Endothelial cell of umbilical vein (primary cell): ENCODE measurements at regions not wholly inside any gene's neighbourhood (a gene's known extent, or its start where the extent isn't known, plus 50 kb on each side); places are given as distances from the start of the nearest gene placed in this dataset.

ENCODE experiments used
- BruUV-seq: library from RNA; stranded (reverse); fragments of 400-500 nt; replicated peaks from 2 replicates; lab custom pipeline; 2021; lab: Mats Ljungman, UMichigan
- CTCF ChIA-PET: fragments of 300-600, 350-600 bp; sonication (Branson Sonifier 250); formaldehyde crosslinking; loops from one replicate; lab custom pipeline; 2021; ENCODE audit warnings: antibody characterized with exemption, inconsistent platforms; lab: Charles Lee
- POLR2A ChIA-PET: fragments of 300-600, 350-600 bp; sonication (Branson Sonifier 250); formaldehyde crosslinking; loops from one replicate; lab custom pipeline; 2021; ENCODE audit warnings: antibody characterized with exemption, inconsistent platforms; lab: Charles Lee
- DNase-seq: peaks from one replicate; pipeline ENCODE4 v3.0.0-alpha.2; 2011; ENCODE audit warnings: low read depth, low spot score
- FAIRE-seq: peaks from 2 replicates; lab custom pipeline; 2011; peaks lifted over from hg19 to GRCh38; lab: Jason Lieb, UNC
- H2AFZ ChIP-seq: 2 replicates; pipeline ENCODE4 v1.6.0; 2012; ENCODE audit warnings: low read depth, low read length, control low read depth, inconsistent platforms
- H3K27ac ChIP-seq: 2 replicates; pipeline ENCODE4 v1.5.1; 2011; ENCODE audit warnings: low read depth, mild to moderate bottlenecking, control low read depth, low read length, moderate library complexity; ENCODE audit not compliant: insufficient read depth
- H3K27me3 ChIP-seq, 2 experiments: 2 replicates each; pipeline versions ENCODE4 v1.6.0 to v1.6.1; 2011; ENCODE audit warnings: low read length in 2 of 2, mixed read lengths in 1 of 2; ENCODE audit not compliant: control insufficient read depth in 2 of 2, insufficient read depth in 2 of 2
- H3K36me3 ChIP-seq, 2 experiments: 2 replicates in 1 of 2; 3 replicates in 1 of 2; pipeline ENCODE4 v1.5.1; 2011; ENCODE audit warnings: low read length in 2 of 2, mild to moderate bottlenecking in 1 of 2, moderate library complexity in 1 of 2; ENCODE audit not compliant: control insufficient read depth in 2 of 2, insufficient read depth in 2 of 2; ENCODE audit errors: extremely low read depth in 1 of 2
- H3K4me1 ChIP-seq: 3 replicates; pipeline ENCODE4 v1.5.1; 2011; ENCODE audit warnings: mild to moderate bottlenecking, low read length; ENCODE audit not compliant: control insufficient read depth, insufficient read depth; ENCODE audit errors: extremely low read depth
- H3K4me2 ChIP-seq: 2 replicates; pipeline ENCODE4 v1.6.1; 2011; ENCODE audit warnings: low read length, control low read depth, mixed read lengths; ENCODE audit not compliant: insufficient read depth
- H3K4me3 ChIP-seq, 3 experiments: fragments of 200-600 bp in 1 of 3; sonication (generic), shearing (Covaris generic) in 1 of 3; replicated peaks in 1 of 3; 2 replicates each; pipeline ENCODE4 v1.5.1; 2011 to 2016; ENCODE audit warnings: control low read depth in 3 of 3, low read length in 3 of 3, mild to moderate bottlenecking in 2 of 3, inconsistent platforms in 1 of 3, low read depth in 1 of 3, moderate library complexity in 1 of 3; ENCODE audit not compliant: insufficient read depth in 1 of 3
- H3K79me2 ChIP-seq: 2 replicates; pipeline ENCODE4 v1.6.0; 2012; ENCODE audit warnings: low read length, inconsistent platforms; ENCODE audit not compliant: control insufficient read depth, insufficient read depth
- H3K9ac ChIP-seq: replicated peaks from 2 replicates; pipeline ENCODE3; 2011; ENCODE audit warnings: low read length, control low read depth; ENCODE audit not compliant: insufficient read depth; ENCODE audit errors: extremely low read depth
- H3K9me1 ChIP-seq: replicated peaks from 3 replicates; pipeline ENCODE4 v1.6.0; 2011; ENCODE audit warnings: mild to moderate bottlenecking, low read length; ENCODE audit not compliant: control insufficient read depth, insufficient read depth; ENCODE audit errors: extremely low read depth
- H3K9me3 ChIP-seq: replicated peaks from 2 replicates; pipeline ENCODE4 v1.5.1; 2012; ENCODE audit warnings: low read length, inconsistent platforms; ENCODE audit not compliant: control insufficient read depth, insufficient read depth
- H4K20me1 ChIP-seq: replicated peaks from 2 replicates; pipeline ENCODE3; 2011; ENCODE audit warnings: mild to moderate bottlenecking, low read length; ENCODE audit not compliant: control insufficient read depth, insufficient read depth; ENCODE audit errors: extremely low read depth
- EZH2 ChIP-seq: IDR thresholded peaks from 2 replicates; pipeline ENCODE4 v1.6.1; 2012; ENCODE audit warnings: borderline replicate concordance, low read depth, mild to moderate bottlenecking, moderate library complexity, low read length, inconsistent platforms; ENCODE audit not compliant: severe bottlenecking
- FOS ChIP-seq: IDR thresholded peaks from 2 replicates; pipeline ENCODE4 v1.6.1; 2011; ENCODE audit warnings: mild to moderate bottlenecking, low read length, moderate library complexity, borderline replicate concordance; ENCODE audit not compliant: insufficient read depth
- GATA2 ChIP-seq: IDR thresholded peaks from 2 replicates; pipeline ENCODE4 v1.7.0; 2011; ENCODE audit warnings: low read depth, mild to moderate bottlenecking, moderate library complexity, mixed read lengths, low read length; ENCODE audit not compliant: insufficient read length, insufficient read depth
- JUN ChIP-seq: IDR thresholded peaks from 2 replicates; pipeline ENCODE4 v1.6.1; 2011; ENCODE audit warnings: borderline replicate concordance, low read depth; ENCODE audit not compliant: insufficient read length, insufficient read depth
- MYC ChIP-seq: IDR thresholded peaks from one replicate; pipeline ENCODE4 v1.6.1; 2011; ENCODE audit warnings: mild to moderate bottlenecking, low read depth, low read length
- POLR2A ChIP-seq: IDR thresholded peaks from 2 replicates; pipeline ENCODE4 v1.6.1; 2012; ENCODE audit warnings: low read depth, mild to moderate bottlenecking, control low read depth, low read length
- POLR2AphosphoS5 ChIP-seq: IDR thresholded peaks from 2 replicates; pipeline ENCODE4 v1.6.1; 2012; ENCODE audit warnings: low read depth, mild to moderate bottlenecking, control low read depth, low read length, moderate library complexity; ENCODE audit not compliant: insufficient read depth
- dilution Hi-C: fragments of 300-500 bp; cut with MboI; formaldehyde crosslinking; loops from one replicate; pipeline ENCODE4 v1.15.0; 2019; ENCODE audit warnings: low sequenced_read_pairs; ENCODE audit not compliant: extremely low pct_ligation_motif_present
- intact Hi-C: fragments of 100-400 bp; cut with micrococcal nuclease; formaldehyde crosslinking; loops from one replicate; pipeline ENCODE4 v1.10.0; 2022
- TF ChIP-seq, protein P1 (sequence below), 2 donors: IDR thresholded peaks; 1 replicate in 1 of 2; 2 replicates in 1 of 2; pipeline ENCODE4 v1.5.1; 2011; ENCODE audit warnings: low read length in 2 of 2, mild to moderate bottlenecking in 2 of 2, moderate library complexity in 2 of 2, control low read depth in 1 of 2, inconsistent platforms in 1 of 2, low read depth in 1 of 2; ENCODE audit not compliant: insufficient read depth in 1 of 2; ENCODE audit errors: extremely low read depth in 1 of 2
- TF ChIP-seq, protein P2 (sequence below): IDR thresholded peaks from 2 replicates; pipeline ENCODE4 v1.6.1; 2011; ENCODE audit not compliant: insufficient read depth, insufficient read length

DNA sequence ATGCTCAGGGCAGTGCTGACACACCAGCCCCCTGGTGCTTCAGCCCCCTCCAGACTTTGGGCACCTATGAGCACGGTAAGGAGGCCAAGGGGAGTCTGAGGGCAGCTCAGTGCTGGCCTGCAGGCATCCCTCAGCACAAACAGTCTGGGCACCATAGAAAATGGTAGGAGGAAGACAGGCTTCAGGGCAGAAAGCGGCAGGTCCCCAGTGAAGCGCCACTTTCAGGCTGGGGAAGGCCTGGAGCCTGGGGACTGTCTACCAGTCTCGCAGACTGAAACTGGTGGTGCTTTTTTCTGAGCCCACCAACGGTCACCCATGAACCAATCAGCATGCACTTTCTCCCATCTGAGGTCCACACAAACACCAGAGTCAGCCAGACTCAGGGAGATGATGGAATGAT is 1074.7 kb downstream of the PCDH18 start:
- FAIRE-seq (no peak), DNase-seq (no peak)
- POLR2A ChIA-PET: no interaction called here
- intact Hi-C loops: no loop called here
- dilution Hi-C loops: no loop called here
- Histone ChIP-seq H3K4me1 (no peaks in the 10 kb centered on the region), H3K9ac (no peak overlapping the region), H3K27ac (no peak overlapping the region), H2AFZ (no peak overlapping the region), H3K4me3 (no peak overlapping the region), H3K9me1 (no peaks in the 10 kb centered on the region), H3K79me2 (no peaks in the 10 kb centered on the region), H4K20me1 (no peaks in the 10 kb centered on the region), H3K27me3 (no peaks in the 10 kb centered on the region), H3K9me3 (no peaks in the 10 kb centered on the region), H3K36me3 (no peaks in the 10 kb centered on the region), H3K4me2 (no peak overlapping the region)
- BruUV-seq: no TSS peak
- TF ChIP-seq POLR2AphosphoS5 (no peak), EZH2 (no peak), FOS (no peak), POLR2A (no peak), JUN (no peak), GATA2 (no peak), MYC (no peak)
- TF ChIP-seq, protein P1, sequence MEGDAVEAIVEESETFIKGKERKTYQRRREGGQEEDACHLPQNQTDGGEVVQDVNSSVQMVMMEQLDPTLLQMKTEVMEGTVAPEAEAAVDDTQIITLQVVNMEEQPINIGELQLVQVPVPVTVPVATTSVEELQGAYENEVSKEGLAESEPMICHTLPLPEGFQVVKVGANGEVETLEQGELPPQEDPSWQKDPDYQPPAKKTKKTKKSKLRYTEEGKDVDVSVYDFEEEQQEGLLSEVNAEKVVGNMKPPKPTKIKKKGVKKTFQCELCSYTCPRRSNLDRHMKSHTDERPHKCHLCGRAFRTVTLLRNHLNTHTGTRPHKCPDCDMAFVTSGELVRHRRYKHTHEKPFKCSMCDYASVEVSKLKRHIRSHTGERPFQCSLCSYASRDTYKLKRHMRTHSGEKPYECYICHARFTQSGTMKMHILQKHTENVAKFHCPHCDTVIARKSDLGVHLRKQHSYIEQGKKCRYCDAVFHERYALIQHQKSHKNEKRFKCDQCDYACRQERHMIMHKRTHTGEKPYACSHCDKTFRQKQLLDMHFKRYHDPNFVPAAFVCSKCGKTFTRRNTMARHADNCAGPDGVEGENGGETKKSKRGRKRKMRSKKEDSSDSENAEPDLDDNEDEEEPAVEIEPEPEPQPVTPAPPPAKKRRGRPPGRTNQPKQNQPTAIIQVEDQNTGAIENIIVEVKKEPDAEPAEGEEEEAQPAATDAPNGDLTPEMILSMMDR (IDR thresholded peaks at IDR 0.05; ENCODE audit: extremely low read depth in 1 of 2, insufficient read depth in 1 of 2, low read depth in 1 of 2, low read length in 2 of 2): no peak
- TF ChIP-seq, protein P2, sequence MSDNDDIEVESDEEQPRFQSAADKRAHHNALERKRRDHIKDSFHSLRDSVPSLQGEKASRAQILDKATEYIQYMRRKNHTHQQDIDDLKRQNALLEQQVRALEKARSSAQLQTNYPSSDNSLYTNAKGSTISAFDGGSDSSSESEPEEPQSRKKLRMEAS: no peak
- CTCF ChIA-PET: interaction anchor here (0.9 to 1.3 kb wide), 2 partner anchors 8 to 10 kb away, joined by 3 to 5 read pairs; no protein-coding TSS in a partner anchor
